PC-9 (cell line): ENCODE measurements at regions not wholly inside any gene's neighbourhood (a gene's known extent, or its start where the extent isn't known, plus 50 kb on each side); places are given as distances from the start of the nearest gene placed in this dataset.

Experiments
- BruUV-seq: library from RNA; stranded (reverse); fragments of 400-500 nt; replicated peaks from 2 replicates; lab custom pipeline; 2021; lab: Mats Ljungman, UMichigan
- CTCF ChIA-PET: fragments of 300-600 bp; sonication (Branson Sonifier 250); formaldehyde crosslinking; loops from one replicate; lab custom pipeline; 2022; ENCODE audit warnings: antibody characterized with exemption; lab: Charles Lee
- POLR2A ChIA-PET: fragments of 300-600 bp; sonication (Branson Sonifier 250); formaldehyde crosslinking; loops from one replicate; lab custom pipeline; 2022; ENCODE audit warnings: antibody characterized with exemption; ENCODE audit not compliant: unreplicated experiment; lab: Charles Lee
- DNase-seq, 2 experiments: peaks; one replicate each; pipeline versions ENCODE4 v3.0.0 to v3.0.0-alpha.2; 2015 to 2022; ENCODE audit warnings: mixed read lengths in 1 of 2
- H2AFZ ChIP-seq: fragments of 200-600 bp; sonication (generic); 2 replicates; pipeline ENCODE4 v1.8.1; 2017; ENCODE audit warnings: antibody characterized with exemption
- H3F3A ChIP-seq: fragments of 200-600 bp; sonication (generic); 2 replicates; pipeline ENCODE4 v1.8.1; 2017; ENCODE audit warnings: antibody characterized with exemption, mild to moderate bottlenecking, low read depth; ENCODE audit not compliant: insufficient read depth
- H3K27ac ChIP-seq: fragments of 200-600 bp; sonication (generic); 2 replicates; pipeline ENCODE4 v1.6.1; 2016; ENCODE audit warnings: mixed run types
- H3K27me3 ChIP-seq: fragments of 200-600 bp; sonication (generic); 2 replicates; pipeline ENCODE4 v1.6.1; 2016; ENCODE audit warnings: low read depth, mixed run types; ENCODE audit not compliant: insufficient read depth
- H3K36me3 ChIP-seq: fragments of 200-600 bp; sonication (generic); 2 replicates; pipeline ENCODE4 v1.6.1; 2016; ENCODE audit warnings: low read depth, mixed run types
- H3K4me1 ChIP-seq: fragments of 200-600 bp; sonication (generic); replicated peaks from 2 replicates; pipeline ENCODE4 v1.6.1; 2016; ENCODE audit warnings: mixed run types; ENCODE audit not compliant: insufficient read depth
- H3K4me2 ChIP-seq: fragments of 200-600 bp; sonication (generic); 2 replicates; pipeline ENCODE4 v1.6.1; 2017; ENCODE audit warnings: mixed run types
- H3K4me3 ChIP-seq: fragments of 200-600 bp; sonication (generic); 2 replicates; pipeline ENCODE4 v1.6.1; 2016; ENCODE audit warnings: mixed run types
- H3K79me2 ChIP-seq: fragments of 200-600 bp; sonication (generic); 2 replicates; pipeline ENCODE4 v1.6.1; 2017; ENCODE audit warnings: low read depth, mixed run types
- H3K9me2 ChIP-seq: fragments of 200-600 bp; sonication (generic); 2 replicates; pipeline ENCODE4 v1.8.1; 2017; ENCODE audit warnings: mild to moderate bottlenecking; ENCODE audit not compliant: insufficient read depth
- H3K9me3 ChIP-seq: fragments of 200-600 bp; sonication (generic); 2 replicates; pipeline ENCODE4 v1.8.1; 2016; ENCODE audit warnings: low read depth; ENCODE audit not compliant: insufficient read depth
- H4K20me1 ChIP-seq: fragments of 200-600 bp; sonication (generic); 2 replicates; pipeline ENCODE4 v1.8.1; 2017; ENCODE audit not compliant: insufficient read depth
- EZH2 ChIP-seq: fragments of 200-600 bp; sonication (generic); IDR thresholded peaks from 2 replicates; pipeline ENCODE4 v1.8.0; 2017; ENCODE audit warnings: antibody characterized with exemption, low read depth
- intact Hi-C: fragments of 100-400 bp; cut with micrococcal nuclease; formaldehyde crosslinking; loops from one replicate; pipeline ENCODE4 v1.10.0; 2022; ENCODE audit not compliant: unreplicated experiment
- TF ChIP-seq, protein P1 (sequence below): fragments of 200-600 bp; sonication (generic); conservative IDR thresholded peaks from 2 replicates; pipeline ENCODE4 v1.6.1; 2017; ENCODE audit warnings: mixed run types, antibody characterized with exemption, mild to moderate bottlenecking, moderate library complexity

DNA sequence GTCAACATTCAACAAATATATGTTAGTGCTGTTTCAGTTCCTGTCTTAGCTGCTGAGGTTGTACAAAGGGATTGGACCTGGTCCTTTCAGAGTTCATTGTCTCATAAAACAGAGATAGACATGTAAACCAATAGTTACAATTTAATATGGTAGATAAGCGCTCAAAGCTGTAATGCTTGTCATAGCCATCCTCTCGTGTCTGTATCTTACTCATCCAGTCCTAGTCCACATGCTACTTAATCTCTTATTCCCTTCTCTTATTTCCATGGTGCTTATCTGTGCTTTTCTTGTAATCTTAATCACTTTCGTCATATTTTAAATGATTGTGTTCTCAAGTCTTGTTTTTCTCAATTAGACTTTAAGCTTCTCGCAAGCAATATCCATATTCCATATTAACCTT is 185.2 kb upstream of the OBI1 start:
- intact Hi-C loops, result no loop called here
- Histone ChIP-seq H3K4me2 (no peak overlapping the region), H3K4me3 (no peak overlapping the region), H3K27me3 (no peaks in the 10 kb centered on the region), H3K27ac (no peak overlapping the region), H3K4me1 (no peaks in the 10 kb centered on the region), H4K20me1 (no peaks in the 10 kb centered on the region), H3F3A (no peaks in the 10 kb centered on the region), H3K36me3 (no peaks in the 10 kb centered on the region), H3K79me2 (no peaks in the 10 kb centered on the region), H2AFZ (no peak overlapping the region), H3K9me2 (no peaks in the 10 kb centered on the region; the same call in 1 of the 2 replicates), H3K9me3 (no peaks in the 10 kb centered on the region)
- ChIA-PET POLR2A (no interaction called here), CTCF (no interaction called here)
- no TSS peak for BruUV-seq
- no peak for TF ChIP-seq EZH2
- TF ChIP-seq, protein P1, sequence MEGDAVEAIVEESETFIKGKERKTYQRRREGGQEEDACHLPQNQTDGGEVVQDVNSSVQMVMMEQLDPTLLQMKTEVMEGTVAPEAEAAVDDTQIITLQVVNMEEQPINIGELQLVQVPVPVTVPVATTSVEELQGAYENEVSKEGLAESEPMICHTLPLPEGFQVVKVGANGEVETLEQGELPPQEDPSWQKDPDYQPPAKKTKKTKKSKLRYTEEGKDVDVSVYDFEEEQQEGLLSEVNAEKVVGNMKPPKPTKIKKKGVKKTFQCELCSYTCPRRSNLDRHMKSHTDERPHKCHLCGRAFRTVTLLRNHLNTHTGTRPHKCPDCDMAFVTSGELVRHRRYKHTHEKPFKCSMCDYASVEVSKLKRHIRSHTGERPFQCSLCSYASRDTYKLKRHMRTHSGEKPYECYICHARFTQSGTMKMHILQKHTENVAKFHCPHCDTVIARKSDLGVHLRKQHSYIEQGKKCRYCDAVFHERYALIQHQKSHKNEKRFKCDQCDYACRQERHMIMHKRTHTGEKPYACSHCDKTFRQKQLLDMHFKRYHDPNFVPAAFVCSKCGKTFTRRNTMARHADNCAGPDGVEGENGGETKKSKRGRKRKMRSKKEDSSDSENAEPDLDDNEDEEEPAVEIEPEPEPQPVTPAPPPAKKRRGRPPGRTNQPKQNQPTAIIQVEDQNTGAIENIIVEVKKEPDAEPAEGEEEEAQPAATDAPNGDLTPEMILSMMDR, result no peak
- no peak for DNase-seq

DNA sequence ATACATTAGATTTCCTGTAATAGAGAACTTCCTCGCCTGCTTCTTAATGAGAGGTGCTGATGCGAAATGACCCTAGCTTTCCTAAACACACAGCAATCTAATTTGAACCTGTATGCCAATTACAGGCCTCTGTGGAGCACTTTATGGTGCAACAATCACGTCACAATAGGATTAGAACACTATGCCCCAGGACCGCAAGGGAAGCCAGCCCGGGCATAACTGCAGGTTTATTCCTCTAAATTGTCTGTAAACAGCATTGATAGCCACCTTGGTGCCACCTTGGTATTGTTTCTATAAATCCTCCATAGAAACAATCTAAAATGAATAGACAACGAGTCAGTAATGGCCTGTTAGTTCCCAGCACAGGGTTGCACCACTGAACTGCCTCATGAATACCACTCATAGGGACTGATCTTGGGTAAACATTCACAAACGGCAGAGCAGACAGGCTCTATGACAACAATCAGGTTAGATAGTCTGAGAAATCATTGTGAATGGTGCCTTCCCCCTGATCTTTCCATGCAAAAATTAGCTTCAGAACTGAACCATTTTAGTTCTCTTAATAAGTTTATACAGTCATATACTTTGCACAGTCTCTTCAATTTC is 182.5 kb upstream of the OBI1 start:
- Histone ChIP-seq H4K20me1 (no peaks in the 10 kb centered on the region), H3K79me2 (no peaks in the 10 kb centered on the region), H2AFZ (no peak overlapping the region), H3K9me2 (no peaks in the 10 kb centered on the region; the same call in 1 of the 2 replicates), H3K4me2 (no peak overlapping the region), H3K4me3 (no peak overlapping the region), H3K36me3 (no peaks in the 10 kb centered on the region), H3K27me3 (no peaks in the 10 kb centered on the region), H3K4me1 (no peaks in the 10 kb centered on the region), H3K9me3 (no peaks in the 10 kb centered on the region), H3K27ac (no peak overlapping the region), H3F3A (no peaks in the 10 kb centered on the region)
- POLR2A ChIA-PET, result no interaction called here
- CTCF ChIA-PET, result no interaction called here
- TF ChIP-seq, protein P1, result no peak
- TF ChIP-seq EZH2, result no peak
- intact Hi-C loops, result no loop called here
- BruUV-seq, result no TSS peak
- DNase-seq, result no peak

DNA sequence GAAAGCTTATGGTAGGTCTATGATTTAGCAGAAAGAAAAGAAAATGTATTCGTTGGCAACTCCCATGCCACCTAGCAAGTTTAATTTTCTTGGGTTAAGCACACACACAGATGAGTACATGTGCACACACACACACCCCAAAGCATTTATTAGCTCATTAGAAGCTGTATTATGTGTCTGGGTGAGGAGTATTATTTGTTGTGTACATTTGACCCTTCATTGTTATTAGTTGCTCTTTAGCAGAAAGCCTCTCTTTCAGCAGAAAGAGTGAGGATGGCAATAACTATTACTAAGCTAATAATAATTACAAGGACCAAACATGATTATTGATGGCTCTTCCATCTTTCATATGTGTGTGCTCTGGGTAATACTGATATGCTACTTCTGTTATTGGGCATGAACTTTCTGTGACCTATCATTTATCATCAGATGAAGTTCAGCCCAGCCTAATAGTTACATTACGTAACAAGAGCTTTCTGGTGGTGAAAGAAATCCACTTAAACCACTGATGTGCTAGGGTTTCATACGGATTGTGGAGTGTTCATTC is 177.4 kb upstream of the OBI1 start:
- CTCF ChIA-PET, result no interaction called here
- no TSS peak for BruUV-seq
- Histone ChIP-seq H3K4me2 (no peak overlapping the region), H3K4me1 (no peaks in the 10 kb centered on the region), H2AFZ (no peak overlapping the region), H3K4me3 (no peak overlapping the region), H3K27ac (no peak overlapping the region), H3F3A (no peaks in the 10 kb centered on the region), H3K27me3 (no peaks in the 10 kb centered on the region), H3K9me3 (no peaks in the 10 kb centered on the region), H4K20me1 (no peaks in the 10 kb centered on the region), H3K9me2 (no peaks in the 10 kb centered on the region; the same call in 1 of the 2 replicates), H3K36me3 (no peaks in the 10 kb centered on the region), H3K79me2 (no peaks in the 10 kb centered on the region)
- intact Hi-C loops, result no loop called here
- DNase-seq, result no peak
- POLR2A ChIA-PET, result no interaction called here
- TF ChIP-seq, protein P1, result no peak
- no peak for TF ChIP-seq EZH2
